ENCODE measurements at regions not wholly inside any gene's neighbourhood (a gene's known extent, or its start where the extent isn't known, plus 50 kb on each side); places are given as distances from the start of the nearest gene placed in this dataset.

DNA sequence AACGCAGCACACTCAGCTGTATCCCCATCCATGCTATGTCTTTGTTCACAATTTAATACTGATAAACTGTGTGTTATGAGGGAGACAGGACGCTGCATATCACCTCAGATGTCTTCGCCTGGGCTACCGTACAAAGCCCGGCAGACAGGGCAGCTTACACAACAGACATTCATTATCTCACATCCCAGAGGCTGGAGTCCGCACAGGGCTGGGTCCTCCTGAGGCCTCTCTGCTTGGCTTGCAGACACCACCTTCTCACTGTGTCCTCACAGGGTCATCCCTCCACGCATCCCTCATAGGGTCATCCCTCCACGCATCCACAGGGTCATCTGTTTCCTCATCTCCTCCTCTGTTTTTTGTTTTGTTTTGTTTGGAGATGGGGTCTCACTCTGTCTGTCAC, 61.2 kb downstream of the SHANK2 start:
- TF ChIP-seq CTCF (IDR thresholded peaks at IDR 0.05; ENCODE audit: low read depth, low read length) (no peak), EZH2phosphoT487 (IDR thresholded peaks at IDR 0.05; ENCODE audit: low read depth) (no peak)

Data from OCI-LY3 (cell line).